ENCODE measurements at regions not wholly inside any gene's neighbourhood (a gene's known extent, or its start where the extent isn't known, plus 50 kb on each side); places are given as distances from the start of the nearest gene placed in this dataset.

- Histone ChIP-seq H3K4me1 (replicated peaks in 1 of 4; ENCODE audit: control insufficient read depth in 3 of 4, insufficient read depth in 4 of 4, low read length in 3 of 4) (no peaks in the 10 kb centered on the region), H4K20me1 (replicated peaks in 1 of 2; ENCODE audit: control insufficient read depth in 1 of 2, insufficient read depth in 2 of 2, low read length in 2 of 2) (no peaks in the 10 kb centered on the region), H3K23me2 (ENCODE audit: low read depth, low read length) (no peaks in the 10 kb centered on the region), H2BK20ac (ENCODE audit: low read length) (no peak overlapping the region), H3K4ac (replicated peaks; ENCODE audit: insufficient read length, low read depth, low read length) (no peak overlapping the region), H3K27me3 (replicated peaks in 1 of 4; ENCODE audit: control insufficient read depth in 3 of 4, extremely low read depth in 1 of 4, insufficient read depth in 3 of 4, low read length in 3 of 4) (no peaks in the 10 kb centered on the region), H3K4me2 (ENCODE audit: insufficient read depth in 1 of 2, low read depth in 2 of 2, low read length in 2 of 2) (no peak overlapping the region), H3K18ac (ENCODE audit: extremely low read depth, low read length) (no peak overlapping the region), H3K14ac (ENCODE audit: insufficient read length) (no peak overlapping the region), H2BK15ac (ENCODE audit: low read length) (no peak overlapping the region), H2AK5ac (ENCODE audit: low read depth, low read length) (no peak overlapping the region), H3K23ac (ENCODE audit: insufficient read length) (no peak overlapping the region), H2BK120ac (replicated peaks; ENCODE audit: low read depth, low read length) (no peak overlapping the region), H3K4me3 (ENCODE audit: extremely low read depth in 1 of 4, insufficient read depth in 2 of 4, low read depth in 3 of 4, low read length in 4 of 4) (no peak overlapping the region), H3K27ac (ENCODE audit: low read depth, low read length) (no peak overlapping the region), H2BK5ac (ENCODE audit: low read depth, low read length) (no peak overlapping the region), H4K8ac (ENCODE audit: extremely low read depth, insufficient read depth, low read length) (no peak overlapping the region), H3K56ac (replicated peaks; ENCODE audit: insufficient read length, low read depth, low read length) (no peak overlapping the region), H2BK12ac (ENCODE audit: low read depth, low read length) (no peak overlapping the region), H3K9ac (replicated peaks in 1 of 4; ENCODE audit: extremely low read depth in 1 of 4, low read depth in 3 of 4, low read length in 3 of 4) (no peak overlapping the region), H4K91ac (replicated peaks; ENCODE audit: insufficient read length, low read length) (no peak overlapping the region), H3K9me3 (ENCODE audit: insufficient read depth in 2 of 2, low read depth in 1 of 2, low read length in 1 of 2) (no peaks in the 10 kb centered on the region), H2AFZ (ENCODE audit: low read length) (no peak overlapping the region), H3K79me1 (ENCODE audit: low read depth, low read length) (no peaks in the 10 kb centered on the region), H3K36me3 (ENCODE audit: control insufficient read depth in 2 of 4, insufficient read depth in 4 of 4, low read length in 3 of 4) (no peaks in the 10 kb centered on the region), H4K5ac (ENCODE audit: insufficient read length, low read depth, low read length) (no peak overlapping the region), H3K79me2 (ENCODE audit: control insufficient read depth in 1 of 2, insufficient read depth in 2 of 2, low read length in 2 of 2) (no peaks in the 10 kb centered on the region)
- TF ChIP-seq SP4 (IDR thresholded peaks at IDR 0.05; ENCODE audit: low read length): no peak
- TF ChIP-seq EP300 (IDR thresholded peaks at IDR 0.05; ENCODE audit: borderline replicate concordance in 1 of 2, low read depth in 2 of 2, low read length in 2 of 2): no peak
- TF ChIP-seq TEAD4 (IDR thresholded peaks at IDR 0.05; ENCODE audit: low read depth, low read length): no peak
- TF ChIP-seq NRF1 (IDR thresholded peaks at IDR 0.05; ENCODE audit: low read depth, low read length): no peak
- no peak for TF ChIP-seq SP2 (IDR thresholded peaks at IDR 0.05; ENCODE audit: low read length)
- TF ChIP-seq EGR1 (IDR thresholded peaks at IDR 0.05; ENCODE audit: borderline replicate concordance, low read depth, low read length): no peak
- TF ChIP-seq, protein P1, sequence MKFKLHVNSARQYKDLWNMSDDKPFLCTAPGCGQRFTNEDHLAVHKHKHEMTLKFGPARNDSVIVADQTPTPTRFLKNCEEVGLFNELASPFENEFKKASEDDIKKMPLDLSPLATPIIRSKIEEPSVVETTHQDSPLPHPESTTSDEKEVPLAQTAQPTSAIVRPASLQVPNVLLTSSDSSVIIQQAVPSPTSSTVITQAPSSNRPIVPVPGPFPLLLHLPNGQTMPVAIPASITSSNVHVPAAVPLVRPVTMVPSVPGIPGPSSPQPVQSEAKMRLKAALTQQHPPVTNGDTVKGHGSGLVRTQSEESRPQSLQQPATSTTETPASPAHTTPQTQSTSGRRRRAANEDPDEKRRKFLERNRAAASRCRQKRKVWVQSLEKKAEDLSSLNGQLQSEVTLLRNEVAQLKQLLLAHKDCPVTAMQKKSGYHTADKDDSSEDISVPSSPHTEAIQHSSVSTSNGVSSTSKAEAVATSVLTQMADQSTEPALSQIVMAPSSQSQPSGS (IDR thresholded peaks at IDR 0.05; ENCODE audit: low read length): no peak
- TF ChIP-seq RFX5 (IDR thresholded peaks at IDR 0.05; ENCODE audit: borderline replicate concordance, low read depth, low read length): no peak
- no peak for TF ChIP-seq NANOG (IDR thresholded peaks at IDR 0.05; ENCODE audit: insufficient read depth, low read depth, low read length, poor library complexity, severe bottlenecking)
- TF ChIP-seq JUN (IDR thresholded peaks at IDR 0.05; ENCODE audit: low read depth, low read length): no peak
- no peak for TF ChIP-seq RNF2 (IDR thresholded peaks at IDR 0.05; ENCODE audit: borderline replicate concordance, low read depth, low read length, missing control alignments, poor library complexity, severe bottlenecking)
- no peak for TF ChIP-seq BCL11A (IDR thresholded peaks at IDR 0.05; ENCODE audit: low read depth in 2 of 2, low read length in 2 of 2)
- CTCF ChIA-PET (ENCODE audit: partially characterized antibody): interaction anchor here (0.7 to 2.6 kb wide), 6 partner anchors 11 to 107 kb away, joined by 3 to 11 read pairs (median 4); no protein-coding TSS in a partner anchor
- no peak for DNase-seq (ENCODE audit: low read depth in 1 of 2, low spot score in 2 of 2)
- WGBS, 2 experiments (ENCODE audit: extremely low coverage in 1 of 2, insufficient coverage in 1 of 2, insufficient read length in 1 of 2, insufficient replicate concordance in 2 of 2, low coverage in 1 of 2, low lambda C conversion rate in 2 of 2, missing lambda C conversion rate in 1 of 2): 83% methylated on average over 3 of the region's 3 CpGs; no CpG with 5 or more reads in 1 of the 2 experiments
- POLR2A ChIA-PET (ENCODE audit: partially characterized antibody): no interaction called here
- FAIRE-seq: no peak
Measured at GRCh38 chr3:124451630-124452317, 278.5 kb upstream of the UMPS start.
